ENCODE measurements at regions not wholly inside any gene's neighbourhood (a gene's known extent, or its start where the extent isn't known, plus 50 kb on each side); places are given as distances from the start of the nearest gene placed in this dataset.
A peak's percentile ranks its signal among the peaks of the same experiment; 100 is the strongest.
"Not testable (repeated sequence)": the region's sequence is repeated elsewhere in the genome, so short reads cannot be mapped to it uniquely, and the experiment has no call there.

DNA sequence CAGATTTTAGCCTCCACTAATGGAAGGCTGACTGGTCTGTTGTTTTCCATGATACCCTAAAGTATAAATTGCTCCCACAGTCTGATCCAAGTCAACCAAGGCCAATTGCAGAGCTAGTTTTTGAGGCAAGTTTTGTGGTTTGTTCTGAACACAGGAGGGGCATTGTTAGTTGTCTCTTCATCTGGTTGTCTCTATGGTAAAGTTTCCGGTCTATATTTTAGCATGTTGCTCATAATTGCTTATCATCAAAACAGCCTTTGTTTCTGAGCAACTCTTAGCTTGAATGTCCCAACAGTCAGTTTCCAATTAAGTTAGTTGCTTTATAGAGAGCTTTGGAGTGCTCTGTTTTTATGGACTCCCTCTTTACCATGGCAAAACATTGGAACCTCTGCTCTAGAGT, 217.6 kb upstream of the CARD18 start:
- no peak overlapping the region for H3K4me3 ChIP-seq (replicated peaks in 1 of 2; ENCODE audit: low read depth in 2 of 2, low read length in 2 of 2)
- TF ChIP-seq, protein P1, sequence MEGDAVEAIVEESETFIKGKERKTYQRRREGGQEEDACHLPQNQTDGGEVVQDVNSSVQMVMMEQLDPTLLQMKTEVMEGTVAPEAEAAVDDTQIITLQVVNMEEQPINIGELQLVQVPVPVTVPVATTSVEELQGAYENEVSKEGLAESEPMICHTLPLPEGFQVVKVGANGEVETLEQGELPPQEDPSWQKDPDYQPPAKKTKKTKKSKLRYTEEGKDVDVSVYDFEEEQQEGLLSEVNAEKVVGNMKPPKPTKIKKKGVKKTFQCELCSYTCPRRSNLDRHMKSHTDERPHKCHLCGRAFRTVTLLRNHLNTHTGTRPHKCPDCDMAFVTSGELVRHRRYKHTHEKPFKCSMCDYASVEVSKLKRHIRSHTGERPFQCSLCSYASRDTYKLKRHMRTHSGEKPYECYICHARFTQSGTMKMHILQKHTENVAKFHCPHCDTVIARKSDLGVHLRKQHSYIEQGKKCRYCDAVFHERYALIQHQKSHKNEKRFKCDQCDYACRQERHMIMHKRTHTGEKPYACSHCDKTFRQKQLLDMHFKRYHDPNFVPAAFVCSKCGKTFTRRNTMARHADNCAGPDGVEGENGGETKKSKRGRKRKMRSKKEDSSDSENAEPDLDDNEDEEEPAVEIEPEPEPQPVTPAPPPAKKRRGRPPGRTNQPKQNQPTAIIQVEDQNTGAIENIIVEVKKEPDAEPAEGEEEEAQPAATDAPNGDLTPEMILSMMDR (IDR thresholded peaks at IDR 0.05; ENCODE audit: low read depth, low read length) = no peak
- no peak for DNase-seq (ENCODE audit: low read depth in 2 of 2)

- not testable (repeated sequence) for DNase-seq (ENCODE audit: low read depth in 2 of 2); H3K4me3 ChIP-seq (replicated peaks in 1 of 2; ENCODE audit: low read depth in 2 of 2, low read length in 2 of 2)
Observed at GRCh38 chr11:105349867-105350266, 210.3 kb upstream of the CARD18 start.

DNA sequence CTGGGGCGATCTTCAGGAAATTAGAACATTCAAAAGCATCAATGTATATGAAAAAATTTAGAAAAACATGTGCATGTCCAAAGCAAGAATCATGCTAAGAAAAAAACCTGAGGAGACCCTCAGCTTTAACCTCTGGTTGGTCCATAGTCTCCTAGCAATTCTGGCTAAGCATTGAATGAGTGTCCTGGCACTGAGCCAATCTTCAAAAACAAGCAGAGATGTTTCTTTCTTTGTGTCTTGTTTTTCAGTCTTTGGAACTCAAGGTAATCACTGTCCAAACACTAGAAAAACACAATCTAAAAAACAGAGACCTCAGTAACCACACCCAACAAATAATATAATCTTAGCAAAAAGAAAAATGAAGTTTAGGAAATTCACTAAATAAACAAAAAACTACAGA, 205.4 kb upstream of the CARD18 start:
- TF ChIP-seq, protein P1 (IDR thresholded peaks at IDR 0.05; ENCODE audit: low read depth, low read length) = no peak
- H3K4me3 ChIP-seq (replicated peaks in 1 of 2; ENCODE audit: low read depth in 2 of 2, low read length in 2 of 2) = no peak overlapping the region
- peak; percentile 2 to 22 for DNase-seq (ENCODE audit: low read depth in 2 of 2)

DNA sequence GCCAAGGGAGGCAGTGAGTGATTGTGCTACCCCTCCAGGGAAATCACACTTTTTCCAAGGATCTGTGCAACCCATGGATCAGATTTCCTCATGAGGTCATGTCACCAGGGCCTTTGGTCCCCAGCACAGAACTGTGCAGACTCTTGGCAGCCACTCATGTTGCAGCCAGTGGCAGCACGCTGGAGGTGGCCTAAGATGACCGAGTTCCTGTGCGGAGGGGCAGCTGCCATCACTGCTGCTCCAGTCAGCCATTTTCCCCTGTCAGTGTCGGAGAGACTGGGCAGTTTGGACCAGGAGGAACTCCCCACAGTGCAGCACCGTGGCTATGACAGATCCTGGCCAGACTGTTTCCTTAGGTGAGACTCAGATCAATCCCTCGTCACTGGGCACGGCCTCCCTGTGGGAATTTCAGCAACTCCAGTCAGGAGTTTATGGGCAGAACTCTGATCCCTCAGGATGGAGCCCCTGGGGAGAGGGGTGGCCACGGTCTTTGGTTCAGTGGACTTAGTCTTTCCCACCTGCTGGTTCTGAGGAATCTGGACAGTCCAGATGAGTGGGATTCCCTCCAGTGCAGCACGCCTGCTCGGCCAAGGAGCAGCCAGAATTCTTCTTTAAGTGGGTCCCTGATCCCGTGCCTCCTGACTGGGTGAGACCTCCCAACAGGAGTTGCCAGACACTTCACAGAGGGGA, 194.6 kb upstream of the CARD18 start:
- no peak overlapping the region for H3K4me3 ChIP-seq (replicated peaks in 1 of 2; ENCODE audit: low read depth in 2 of 2, low read length in 2 of 2)
- TF ChIP-seq, protein P1 (IDR thresholded peaks at IDR 0.05; ENCODE audit: low read depth, low read length) = no peak
- no peak for DNase-seq (ENCODE audit: low read depth in 2 of 2)

DNA sequence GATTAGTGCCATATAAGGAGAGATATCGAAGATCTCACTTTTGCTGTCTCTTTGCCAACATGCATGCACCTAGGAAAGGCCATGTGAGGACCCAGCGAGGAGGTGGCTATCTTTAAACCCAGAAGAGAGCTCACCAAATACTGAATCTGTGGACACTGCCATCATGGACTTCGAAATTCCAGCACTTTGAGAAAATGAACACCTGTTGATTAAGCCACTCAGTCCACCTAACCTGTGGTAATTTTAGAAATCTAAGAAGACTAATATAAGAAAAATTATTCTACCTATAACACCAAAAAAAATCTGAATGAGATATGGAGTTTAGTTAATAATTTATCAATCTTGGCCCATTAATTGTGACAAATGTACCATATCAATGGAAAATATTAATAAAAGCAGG, 193.6 kb upstream of the CARD18 start:
- DNase-seq (ENCODE audit: low read depth in 2 of 2) = no peak
- TF ChIP-seq, protein P1 (IDR thresholded peaks at IDR 0.05; ENCODE audit: low read depth, low read length) = no peak
- no peak overlapping the region for H3K4me3 ChIP-seq (replicated peaks in 1 of 2; ENCODE audit: low read depth in 2 of 2, low read length in 2 of 2)

DNA sequence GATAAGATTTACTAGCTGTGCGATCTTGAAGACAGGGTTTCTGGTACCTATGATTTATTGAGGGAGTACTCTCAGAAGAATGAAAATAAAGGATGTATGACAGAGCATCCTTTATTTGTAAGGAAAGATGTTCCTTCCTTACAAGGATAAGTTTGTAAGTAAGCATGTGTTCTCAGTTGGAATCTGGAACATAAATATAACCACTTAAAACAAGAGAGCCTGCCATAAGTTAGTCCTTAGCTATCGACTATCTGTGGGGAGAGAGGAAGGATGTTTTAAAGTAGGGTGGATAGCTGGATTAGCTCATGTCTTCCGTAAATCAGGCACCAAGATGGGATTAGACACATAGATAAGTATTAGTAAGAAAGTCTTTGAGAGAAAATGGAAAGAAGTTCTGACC, 192.6 kb upstream of the CARD18 start:
- TF ChIP-seq, protein P1 (IDR thresholded peaks at IDR 0.05; ENCODE audit: low read depth, low read length) = no peak
- no peak overlapping the region for H3K4me3 ChIP-seq (replicated peaks in 1 of 2; ENCODE audit: low read depth in 2 of 2, low read length in 2 of 2)
- no peak for DNase-seq (ENCODE audit: low read depth in 2 of 2)

- DNase-seq (ENCODE audit: low read depth in 2 of 2) = no peak
- no peak overlapping the region for H3K4me3 ChIP-seq (replicated peaks in 1 of 2; ENCODE audit: low read depth in 2 of 2, low read length in 2 of 2)
- TF ChIP-seq, protein P1 (IDR thresholded peaks at IDR 0.05; ENCODE audit: low read depth, low read length) = no peak
Observed at GRCh38 chr11:105328061-105328460, 188.5 kb upstream of the CARD18 start.

Data from cardiac fibroblast (primary cell).